ENCODE measurements at regions not wholly inside any gene's neighbourhood (a gene's known extent, or its start where the extent isn't known, plus 50 kb on each side); places are given as distances from the start of the nearest gene placed in this dataset.

GRCh38 chr3:137906985-137907649 is 102.8 kb upstream of the CLDN18 start:
- no peak overlapping the region for H4K91ac ChIP-seq (replicated peaks; ENCODE audit: insufficient read length, low read length)
- no peak overlapping the region for H3K4me2 ChIP-seq (ENCODE audit: insufficient read depth in 1 of 2, low read depth in 2 of 2, low read length in 2 of 2)
- no peaks in the 10 kb centered on the region for H3K27me3 ChIP-seq (replicated peaks in 1 of 4; ENCODE audit: control insufficient read depth in 3 of 4, extremely low read depth in 1 of 4, insufficient read depth in 3 of 4, low read length in 3 of 4)
- no peak overlapping the region for H4K8ac ChIP-seq (ENCODE audit: extremely low read depth, insufficient read depth, low read length)
- H3K4me1 ChIP-seq (replicated peaks in 1 of 4; ENCODE audit: control insufficient read depth in 3 of 4, insufficient read depth in 4 of 4, low read length in 3 of 4), result no peaks in the 10 kb centered on the region
- ChIA-PET POLR2A (ENCODE audit: partially characterized antibody) (no interaction called here), CTCF (ENCODE audit: partially characterized antibody) (interaction anchor here (0.7 kb wide), 1 partner anchor 88 kb away, joined by 3 read pairs; no protein-coding TSS in a partner anchor)
- H2BK5ac ChIP-seq (ENCODE audit: low read depth, low read length), result no peak overlapping the region
- no peak overlapping the region for H2BK15ac ChIP-seq (ENCODE audit: low read length)
- no peak overlapping the region for H2BK12ac ChIP-seq (ENCODE audit: low read depth, low read length)
- H4K5ac ChIP-seq (ENCODE audit: insufficient read length, low read depth, low read length), result no peak overlapping the region
- no peak overlapping the region for H3K4ac ChIP-seq (replicated peaks; ENCODE audit: insufficient read length, low read depth, low read length)
- H2AK5ac ChIP-seq (ENCODE audit: low read depth, low read length), result no peak overlapping the region
- H3K23me2 ChIP-seq (ENCODE audit: low read depth, low read length), result no peaks in the 10 kb centered on the region
- H2BK20ac ChIP-seq (ENCODE audit: low read length), result no peak overlapping the region
- no peak for DNase-seq (ENCODE audit: low read depth in 1 of 2, low spot score in 2 of 2)
- 88% methylated on average over 8 of the region's 10 CpGs; no CpG with 5 or more reads in 1 of the 2 experiments for WGBS, 2 experiments (ENCODE audit: extremely low coverage in 1 of 2, insufficient coverage in 1 of 2, insufficient read length in 1 of 2, insufficient replicate concordance in 2 of 2, low coverage in 1 of 2, low lambda C conversion rate in 2 of 2, missing lambda C conversion rate in 1 of 2)
- H3K56ac ChIP-seq (replicated peaks; ENCODE audit: insufficient read length, low read depth, low read length), result no peak overlapping the region
- H3K14ac ChIP-seq (ENCODE audit: insufficient read length), result no peak overlapping the region
- no peak overlapping the region for H3K9ac ChIP-seq (replicated peaks in 1 of 4; ENCODE audit: extremely low read depth in 1 of 4, low read depth in 3 of 4, low read length in 3 of 4)
- H3K18ac ChIP-seq (ENCODE audit: extremely low read depth, low read length), result no peak overlapping the region
- FAIRE-seq, result no peak
- no peak overlapping the region for H2BK120ac ChIP-seq (replicated peaks; ENCODE audit: low read depth, low read length)
- H3K9me3 ChIP-seq (ENCODE audit: insufficient read depth in 2 of 2, low read depth in 1 of 2, low read length in 1 of 2), result no peaks in the 10 kb centered on the region
- no peaks in the 10 kb centered on the region for H3K79me2 ChIP-seq (ENCODE audit: control insufficient read depth in 1 of 2, insufficient read depth in 2 of 2, low read length in 2 of 2)
- no peak overlapping the region for H3K4me3 ChIP-seq (ENCODE audit: extremely low read depth in 1 of 4, insufficient read depth in 2 of 4, low read depth in 3 of 4, low read length in 4 of 4)
- H3K36me3 ChIP-seq (ENCODE audit: control insufficient read depth in 2 of 4, insufficient read depth in 4 of 4, low read length in 3 of 4), result no peaks in the 10 kb centered on the region
- H4K20me1 ChIP-seq (replicated peaks in 1 of 2; ENCODE audit: control insufficient read depth in 1 of 2, insufficient read depth in 2 of 2, low read length in 2 of 2), result no peaks in the 10 kb centered on the region
- H3K79me1 ChIP-seq (ENCODE audit: low read depth, low read length), result no peaks in the 10 kb centered on the region
- no peak overlapping the region for H3K27ac ChIP-seq (ENCODE audit: low read depth, low read length)
- no peak overlapping the region for H3K23ac ChIP-seq (ENCODE audit: insufficient read length)
- H2AFZ ChIP-seq (ENCODE audit: low read length), result no peak overlapping the region
- TF ChIP-seq ZNF274 (IDR thresholded peaks at IDR 0.05; ENCODE audit: borderline replicate concordance, extremely low read depth, low read length) (no peak), MAFK (IDR thresholded peaks at IDR 0.05; ENCODE audit: low read depth, low read length) (no peak), HDAC2 (IDR thresholded peaks at IDR 0.05; ENCODE audit: borderline replicate concordance in 1 of 2, low read depth in 2 of 2, low read length in 2 of 2) (no peak), SIRT6 (IDR thresholded peaks at IDR 0.05; ENCODE audit: low read length) (no peak), FOSL1 (IDR thresholded peaks at IDR 0.05; ENCODE audit: insufficient read depth, low read depth, low read length) (no peak), EP300 (IDR thresholded peaks at IDR 0.05; ENCODE audit: borderline replicate concordance in 1 of 2, low read depth in 2 of 2, low read length in 2 of 2) (no peak), BACH1 (IDR thresholded peaks at IDR 0.05; ENCODE audit: low read length) (no peak), SP2 (IDR thresholded peaks at IDR 0.05; ENCODE audit: low read length) (no peak), POU5F1 (IDR thresholded peaks at IDR 0.05; ENCODE audit: low read depth, low read length) (no peak), ATF2 (IDR thresholded peaks at IDR 0.05; ENCODE audit: low read length) (no peak), TAF1 (IDR thresholded peaks at IDR 0.05; ENCODE audit: low read depth, low read length) (no peak), SIN3A (conservative IDR thresholded peaks at IDR 0.05 in 1 of 2, IDR thresholded peaks at IDR 0.05 in 1 of 2; ENCODE audit: low read depth in 1 of 2, low read length in 2 of 2) (no peak)

All from H1 (cell line).